AG08395 (cell line): ENCODE measurements at regions not wholly inside any gene's neighbourhood (a gene's known extent, or its start where the extent isn't known, plus 50 kb on each side); places are given as distances from the start of the nearest gene placed in this dataset.
"Not testable (repeated sequence)": the region's sequence is repeated elsewhere in the genome, so short reads cannot be mapped to it uniquely, and the experiment has no call there.

ENCODE experiments used
- DNase-seq: peaks from one replicate; pipeline ENCODE4 v3.0.0; 2012; ENCODE audit warnings: mixed read lengths, low spot score

DNA sequence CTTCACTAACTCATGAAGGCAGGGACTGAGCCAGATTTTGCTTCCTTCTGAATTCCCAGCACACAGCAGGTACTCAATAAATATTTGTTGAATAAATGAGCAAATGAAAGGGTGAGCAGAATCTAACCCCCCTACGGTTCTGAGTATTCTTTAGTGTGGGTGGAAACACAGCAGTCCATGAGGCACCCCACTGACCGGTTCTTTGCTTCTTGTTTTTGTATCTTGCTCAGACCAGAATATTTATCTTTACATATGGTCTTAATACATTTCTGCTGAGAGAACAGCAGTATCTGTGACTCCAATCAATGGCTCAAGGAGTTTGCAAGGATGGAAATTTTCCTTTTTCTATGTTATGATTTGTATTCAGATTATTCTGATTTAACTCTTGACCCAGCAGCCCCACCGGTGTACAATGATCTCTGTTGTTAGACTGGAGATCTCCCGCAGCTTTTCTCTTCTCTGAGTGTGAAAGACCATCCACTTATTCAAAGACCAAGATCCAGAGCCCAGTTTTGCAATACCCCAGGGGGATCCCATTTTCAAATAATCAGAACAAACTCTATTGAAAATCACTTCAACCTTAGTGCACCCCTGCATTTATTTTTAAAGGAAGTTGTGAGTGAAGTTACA lies 506.5 kb upstream of the TNP1 start:
- no peak for DNase-seq

- no peak for DNase-seq
Observed at GRCh38 chr2:217365656-217366055, 505.8 kb upstream of the TNP1 start.

DNA sequence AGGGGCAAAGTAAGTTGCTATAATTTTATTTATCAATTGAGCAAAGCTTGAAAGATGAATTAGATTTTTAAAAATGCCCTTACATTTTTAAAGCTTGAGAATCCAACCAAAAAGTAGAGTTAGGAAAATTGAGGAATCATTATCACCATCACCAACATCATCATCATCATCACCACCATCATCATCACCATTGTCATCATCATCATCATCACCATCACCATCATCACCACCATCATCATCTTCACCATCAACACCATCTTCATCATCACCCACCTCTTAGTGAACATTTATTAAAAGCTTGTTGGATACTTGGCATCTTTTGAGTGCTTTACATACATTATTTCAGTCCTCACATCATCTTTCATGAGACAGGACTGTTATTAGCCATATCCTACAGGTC lies 504.4 kb upstream of the TNP1 start:
- no peak for DNase-seq

DNA sequence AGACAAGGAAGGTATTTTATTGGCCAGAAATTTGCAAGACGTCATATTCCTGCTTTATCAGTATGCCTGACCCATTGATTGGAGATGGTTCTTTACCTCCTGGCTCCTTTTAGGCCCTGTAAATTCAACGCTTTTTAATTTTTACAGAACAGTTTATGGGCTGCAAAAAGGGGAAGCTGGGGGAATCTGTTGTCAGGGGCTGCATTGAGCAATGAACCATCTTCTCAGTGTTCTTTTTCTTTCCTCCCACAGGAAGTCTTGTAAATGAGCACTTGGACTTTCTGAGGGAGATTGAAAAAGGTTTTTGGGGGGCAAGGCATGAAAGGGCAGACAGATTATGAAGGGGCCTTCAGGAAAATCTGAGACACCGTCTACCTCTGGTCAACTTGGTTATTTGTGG lies 503.6 kb upstream of the TNP1 start:
- DNase-seq: no peak

DNA sequence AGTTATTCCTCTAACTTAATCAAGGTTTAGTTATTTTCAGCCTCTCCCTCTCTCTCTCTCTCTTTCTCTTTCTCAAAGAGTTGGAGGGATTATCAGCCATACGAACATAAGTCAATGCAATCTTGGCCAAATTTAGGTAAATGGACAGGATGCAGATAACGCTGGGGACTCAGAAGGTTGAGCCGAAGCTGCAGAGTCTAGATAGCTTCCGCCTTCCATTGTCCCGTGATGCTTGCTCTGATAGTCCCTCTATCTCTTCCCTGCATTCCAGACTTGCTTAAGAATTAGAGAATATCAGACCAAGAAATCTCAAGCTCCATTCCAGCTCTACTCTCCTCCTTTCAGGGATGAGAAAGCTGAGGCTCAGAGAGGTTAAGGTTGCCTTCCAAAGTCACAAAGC lies 502.8 kb upstream of the TNP1 start:
- DNase-seq: no peak

- no peak for DNase-seq
Observed at GRCh38 chr2:217362286-217362685, 502.4 kb upstream of the TNP1 start.

- DNase-seq: peak; percentile 14
Observed at GRCh38 chr2:217361483-217361880, 501.6 kb upstream of the TNP1 start.

GRCh38 chr2:217360781-217361482 lies 501.1 kb upstream of the TNP1 start:
- DNase-seq: peak; percentile 92

DNA sequence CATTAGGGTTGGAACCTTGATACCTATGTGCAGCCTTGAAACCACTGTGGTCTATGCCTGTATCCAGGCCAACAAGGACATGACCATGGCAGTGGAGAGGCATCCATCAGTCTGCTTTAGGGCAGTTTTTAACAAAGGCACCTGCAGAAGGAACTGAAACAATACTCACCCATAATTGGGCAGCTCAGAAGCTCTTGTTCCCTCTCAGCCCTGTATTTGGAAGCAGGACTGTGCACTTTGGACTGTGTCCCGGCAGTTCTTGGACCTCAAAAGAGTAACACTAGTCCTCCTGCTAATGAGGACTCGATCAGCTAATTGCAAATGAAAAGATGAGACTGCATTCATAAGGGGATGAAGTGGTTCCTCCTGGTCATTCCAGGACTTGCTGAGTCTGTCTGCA lies 500.2 kb upstream of the TNP1 start:
- DNase-seq: no peak

DNA sequence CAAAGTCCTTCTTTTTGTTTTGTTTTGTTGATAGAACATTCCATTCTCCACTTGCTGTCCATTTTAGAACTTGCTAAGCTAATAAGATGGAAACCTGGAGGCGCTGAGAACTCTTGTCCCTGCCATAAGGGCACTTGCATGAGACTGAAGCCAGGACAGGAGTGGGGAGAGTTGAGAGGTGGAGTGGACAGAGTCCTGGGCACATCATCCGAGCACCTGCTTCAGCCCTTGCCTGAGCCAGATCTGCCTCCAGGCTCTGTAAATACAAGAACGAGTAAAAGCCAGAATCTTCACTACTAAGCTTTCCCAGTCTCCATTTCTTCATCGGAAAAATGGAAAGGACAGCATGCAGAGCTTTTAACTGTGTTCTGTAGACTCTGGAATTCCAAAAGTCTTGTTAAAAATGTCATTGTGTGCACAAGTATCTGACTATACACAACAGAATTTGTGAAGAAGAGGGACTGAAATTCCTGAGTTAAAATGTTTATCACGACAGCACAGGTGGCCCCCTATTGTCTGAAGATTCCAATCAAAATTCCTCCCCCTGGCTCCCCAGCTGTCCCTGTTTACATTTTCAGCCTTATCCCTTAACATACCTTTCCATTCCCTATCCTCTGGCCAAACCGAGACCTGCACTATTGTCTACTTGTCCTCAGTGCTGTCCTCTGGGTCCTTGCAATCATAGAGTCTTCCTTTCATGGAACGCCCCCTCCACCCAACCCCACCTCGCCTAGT lies 498.2 kb upstream of the TNP1 start:
- DNase-seq: no peak

DNA sequence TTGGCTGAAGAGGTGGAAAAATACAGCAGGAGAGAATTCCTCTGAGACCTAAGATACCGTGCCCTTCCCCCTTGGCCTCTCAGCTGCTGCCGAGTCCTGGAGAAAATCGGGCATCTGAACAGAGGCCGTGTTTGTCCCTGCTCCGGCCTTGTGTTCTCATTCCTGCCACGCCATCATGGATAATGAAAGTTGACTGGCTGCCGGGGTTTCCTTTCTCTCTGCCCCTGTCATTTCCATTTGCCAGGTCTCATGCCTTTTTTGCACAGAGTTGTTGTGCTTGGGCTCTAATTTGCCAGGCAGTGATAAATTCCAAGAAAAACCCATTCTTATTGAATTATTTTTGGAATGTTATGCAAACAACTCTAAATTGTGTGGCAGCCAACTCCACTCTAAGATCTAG lies 496.9 kb upstream of the TNP1 start:
- DNase-seq: peak; percentile 43

DNA sequence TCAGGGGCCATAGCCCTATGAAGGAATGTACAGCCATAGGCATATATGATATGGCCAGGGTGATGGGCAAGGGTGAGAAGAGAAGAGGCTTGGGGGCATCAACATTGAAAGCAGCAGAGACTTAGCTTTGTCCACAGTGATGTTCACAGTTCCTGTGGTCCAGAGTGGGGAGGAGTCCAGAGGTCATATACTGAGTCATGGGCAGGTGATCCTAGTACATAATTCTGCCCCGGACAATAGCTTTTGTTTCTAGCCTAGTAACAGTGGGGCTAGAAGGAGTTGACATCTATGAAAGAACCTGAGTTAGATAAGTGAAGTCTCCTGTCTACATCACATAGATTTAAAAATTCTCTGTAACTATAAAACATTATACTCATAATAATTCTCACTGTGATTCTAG lies 496.3 kb upstream of the TNP1 start:
- DNase-seq: no peak

GRCh38 chr2:217353591-217353990 lies 493.7 kb upstream of the TNP1 start:
- no peak for DNase-seq

DNA sequence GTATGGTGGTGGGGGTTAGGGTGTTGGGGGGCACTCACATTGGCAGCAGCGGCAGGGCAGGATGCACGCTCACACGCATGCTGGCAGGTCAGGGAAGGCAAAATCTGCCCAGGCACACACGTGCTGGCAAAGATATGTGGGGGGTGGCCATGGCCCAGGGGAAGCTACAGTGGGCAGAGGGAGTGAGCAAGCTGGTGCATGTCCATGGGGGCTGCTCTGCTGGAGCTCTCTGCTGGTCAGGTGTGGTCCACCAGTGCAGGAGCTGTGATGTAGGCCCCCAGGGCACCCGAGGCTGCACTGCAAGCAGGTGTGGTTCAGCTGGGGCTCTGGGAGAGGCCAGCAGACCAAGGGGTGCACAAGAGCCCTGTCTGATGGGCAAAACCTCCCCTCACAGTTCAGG lies 491.5 kb upstream of the TNP1 start:
- DNase-seq: no peak

DNA sequence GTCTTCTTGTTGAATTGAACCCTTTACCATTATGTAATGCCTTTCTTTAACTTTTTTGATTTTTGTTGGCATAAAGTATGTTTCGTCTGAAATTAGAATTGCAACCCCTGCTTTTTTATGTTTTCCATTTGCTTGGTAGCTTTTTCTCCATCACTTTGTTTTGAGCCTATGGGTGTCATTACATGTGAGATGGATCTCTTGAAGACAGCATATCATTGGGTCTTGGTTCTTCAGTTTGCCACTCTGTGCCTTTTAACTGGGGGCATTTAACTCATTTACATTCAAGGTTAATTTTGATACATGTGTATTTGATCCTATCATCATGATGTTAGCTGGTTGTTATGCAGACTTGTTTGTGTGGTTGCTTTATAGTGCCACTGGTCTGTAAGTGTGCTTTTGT lies 489.4 kb upstream of the TNP1 start:
- no peak for DNase-seq

- not testable (repeated sequence) for DNase-seq
Observed at GRCh38 chr2:217347630-217348029, 487.8 kb upstream of the TNP1 start.

- DNase-seq: not testable (repeated sequence)
Observed at GRCh38 chr2:217346043-217346442, 486.2 kb upstream of the TNP1 start.

DNA sequence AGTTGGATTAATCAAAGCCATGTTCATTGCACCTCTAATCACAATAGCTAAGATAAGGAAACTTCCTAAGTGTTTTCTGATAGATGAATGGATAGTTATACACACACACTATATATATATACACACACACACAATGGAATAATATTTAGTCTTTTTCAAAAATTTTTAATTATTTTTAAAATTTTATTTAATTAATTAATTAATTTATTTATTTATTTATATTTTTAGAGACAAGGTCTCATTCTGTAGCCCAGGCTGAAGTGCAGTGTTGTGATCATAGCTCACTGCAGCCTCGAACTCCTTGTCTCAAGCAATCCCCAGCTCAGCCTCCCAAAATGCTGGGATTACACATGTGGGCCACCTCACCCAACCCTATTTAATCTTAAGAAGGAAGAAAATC lies 481.0 kb upstream of the TNP1 start:
- no peak for DNase-seq

DNA sequence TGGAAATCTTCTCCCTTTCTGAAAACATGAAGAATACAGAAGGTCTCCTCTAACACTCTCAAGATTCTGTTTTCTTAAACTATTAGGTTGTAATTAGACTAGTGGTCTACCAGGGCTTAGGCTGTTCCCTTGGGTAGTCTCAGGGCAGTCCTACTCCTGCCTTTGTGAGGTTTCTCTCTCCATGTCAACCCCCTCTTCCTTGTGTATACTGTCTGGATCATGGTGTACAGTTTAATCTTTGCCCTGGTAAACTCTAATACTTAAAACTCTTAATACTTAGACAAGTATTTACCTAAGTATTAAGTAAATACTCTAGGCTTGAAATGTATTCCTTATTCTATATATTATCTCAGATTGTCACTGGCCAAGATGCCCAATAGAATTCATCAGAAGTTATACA lies 480.3 kb upstream of the TNP1 start:
- no peak for DNase-seq

DNA sequence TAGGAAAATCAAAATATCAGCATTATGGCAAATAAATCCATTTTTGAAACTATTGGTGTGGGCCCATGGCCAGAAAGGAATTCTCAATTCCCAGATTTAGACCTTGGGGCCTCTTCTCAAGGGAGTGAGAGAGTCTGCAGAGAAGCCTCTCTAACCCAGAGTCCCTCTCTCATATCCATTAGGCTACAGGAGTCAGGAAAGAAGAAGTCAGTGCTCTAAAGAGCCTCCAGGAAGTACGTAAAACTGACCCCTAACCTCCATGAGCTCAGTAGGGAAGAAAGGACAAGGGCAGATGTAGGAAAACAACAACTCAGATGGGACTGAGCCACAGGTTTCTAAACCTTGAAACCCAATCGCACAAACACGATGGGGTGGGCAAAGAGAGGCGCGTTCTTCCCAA lies 479.9 kb upstream of the TNP1 start:
- no peak for DNase-seq

GRCh38 chr2:217338306-217338916 lies 478.5 kb upstream of the TNP1 start:
- peak; percentile 79 for DNase-seq

- DNase-seq: no peak
Observed at GRCh38 chr2:217337771-217338170, 477.9 kb upstream of the TNP1 start.

GRCh38 chr2:217336694-217337093 lies 476.8 kb upstream of the TNP1 start:
- no peak for DNase-seq
